Sigmoid colon (tissue), 4 donors: ENCODE measurements at regions not wholly inside any gene's neighbourhood (a gene's known extent, or its start where the extent isn't known, plus 50 kb on each side); places are given as distances from the start of the nearest gene placed in this dataset.
"Not testable (repeated sequence)": the region's sequence is repeated elsewhere in the genome, so short reads cannot be mapped to it uniquely, and the experiment has no call there.

Experiments used
- CTCF ChIP-seq, 4 experiments: fragments of 450-650 bp in 3 of 4; fragments of 200-600 bp in 1 of 4; IDR thresholded peaks; one replicate each; pipeline ENCODE4 v1.5.1; 2016 to 2019; ENCODE audit warnings: antibody characterized with exemption in 4 of 4, mild to moderate bottlenecking in 3 of 4, moderate library complexity in 2 of 4
- EP300 ChIP-seq, 4 donors: sonication (generic); formaldehyde crosslinking; IDR thresholded peaks; one replicate each; pipeline ENCODE4 v1.6.1; 2017; ENCODE audit warnings: antibody characterized with exemption in 4 of 4
- POLR2A ChIP-seq, 2 donors: fragments of 450-650 bp; IDR thresholded peaks; one replicate each; pipeline ENCODE4 v1.6.1; 2016; ENCODE audit warnings: antibody characterized with exemption in 2 of 2, mild to moderate bottlenecking in 2 of 2, moderate library complexity in 2 of 2
- POLR2AphosphoS5 ChIP-seq, 4 donors: sonication (generic); formaldehyde crosslinking; IDR thresholded peaks; one replicate each; pipeline ENCODE4 v1.6.1; 2017; ENCODE audit warnings: antibody characterized with exemption in 4 of 4

- not testable (repeated sequence) for TF ChIP-seq POLR2A, POLR2AphosphoS5, CTCF, EP300 (IDR thresholded peaks at IDR 0.05)
Measured at GRCh38 chr21:6481116-6481515, 4040.3 kb upstream of the TPTE start.
